22Rv1 (cell line): ENCODE measurements at regions not wholly inside any gene's neighbourhood (a gene's known extent, or its start where the extent isn't known, plus 50 kb on each side); places are given as distances from the start of the nearest gene placed in this dataset.
"Not testable (repeated sequence)": the region's sequence is repeated elsewhere in the genome, so short reads cannot be mapped to it uniquely, and the experiment has no call there.

ENCODE experiments used
- H3K27ac ChIP-seq: fragments of 450-650 bp; 2 replicates; pipeline ENCODE4 v1.5.1; 2017
- CTCF ChIP-seq: fragments of 450-650 bp; IDR thresholded peaks from 2 replicates; pipeline ENCODE4 v1.5.1; 2017; ENCODE audit warnings: mild to moderate bottlenecking
- ZFX ChIP-seq: fragments of 450-650 bp; IDR thresholded peaks from 2 replicates; pipeline ENCODE4 v1.6.1; 2017; ENCODE audit warnings: antibody characterized with exemption, borderline replicate concordance

GRCh38 chr13:88246239-88246638, 575.1 kb downstream of the SLITRK5 start:
- TF ChIP-seq ZFX: no peak
- TF ChIP-seq CTCF: no peak
- no peak overlapping the region for H3K27ac ChIP-seq

GRCh38 chr13:88248393-88248792, 577.2 kb downstream of the SLITRK5 start:
- TF ChIP-seq CTCF: no peak
- TF ChIP-seq ZFX: no peak
- no peak overlapping the region for H3K27ac ChIP-seq

GRCh38 chr13:88257706-88258105, 586.5 kb downstream of the SLITRK5 start:
- no peak overlapping the region for H3K27ac ChIP-seq
- TF ChIP-seq ZFX (no peak), CTCF (no peak)

- H3K27ac ChIP-seq: no peak overlapping the region
- no peak for TF ChIP-seq CTCF
- TF ChIP-seq ZFX: no peak
Measured at GRCh38 chr13:88263808-88264207, 592.6 kb downstream of the SLITRK5 start.

GRCh38 chr13:88281841-88282240, 610.7 kb downstream of the SLITRK5 start:
- no peak overlapping the region for H3K27ac ChIP-seq
- TF ChIP-seq CTCF (no peak), ZFX (no peak)

GRCh38 chr13:88285329-88285728, 614.2 kb downstream of the SLITRK5 start:
- TF ChIP-seq ZFX: no peak
- TF ChIP-seq CTCF: no peak
- no peak overlapping the region for H3K27ac ChIP-seq

- H3K27ac ChIP-seq: no peak overlapping the region
- TF ChIP-seq ZFX: no peak
- no peak for TF ChIP-seq CTCF
Measured at GRCh38 chr13:88288326-88288725, 617.2 kb downstream of the SLITRK5 start.

- not testable (repeated sequence) for H3K27ac ChIP-seq
Measured at GRCh38 chr13:88291731-88292130, 620.6 kb downstream of the SLITRK5 start.
